A172 (cell line): ENCODE measurements at regions not wholly inside any gene's neighbourhood (a gene's known extent, or its start where the extent isn't known, plus 50 kb on each side); places are given as distances from the start of the nearest gene placed in this dataset.
A peak's percentile ranks its signal among the peaks of the same experiment; 100 is the strongest.

Experiments used
- DNase-seq: peaks from one replicate; pipeline ENCODE4 v3.0.0-alpha.2; 2015; ENCODE audit warnings: low spot score

DNA sequence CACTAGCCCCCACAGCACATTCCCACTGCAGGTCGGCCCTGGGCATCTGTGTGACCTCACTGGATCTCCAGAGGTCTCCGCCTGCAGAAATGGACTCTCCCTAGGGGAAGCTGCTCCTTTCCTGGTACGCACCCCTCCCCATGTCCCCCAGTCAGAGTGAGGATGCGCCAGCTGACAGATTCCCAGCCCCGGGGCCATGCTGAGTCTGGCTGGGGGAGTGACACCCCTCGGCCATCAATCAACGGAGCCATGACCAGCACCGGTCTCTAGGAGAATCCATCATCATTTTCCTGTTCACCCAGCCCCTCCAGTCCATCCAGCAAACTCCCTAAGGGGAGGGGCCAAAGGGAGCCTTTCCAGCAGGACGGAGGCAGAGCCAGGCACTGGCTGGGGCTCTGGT, 68.7 kb upstream of the PAX7 start:
- DNase-seq, result no peak

DNA sequence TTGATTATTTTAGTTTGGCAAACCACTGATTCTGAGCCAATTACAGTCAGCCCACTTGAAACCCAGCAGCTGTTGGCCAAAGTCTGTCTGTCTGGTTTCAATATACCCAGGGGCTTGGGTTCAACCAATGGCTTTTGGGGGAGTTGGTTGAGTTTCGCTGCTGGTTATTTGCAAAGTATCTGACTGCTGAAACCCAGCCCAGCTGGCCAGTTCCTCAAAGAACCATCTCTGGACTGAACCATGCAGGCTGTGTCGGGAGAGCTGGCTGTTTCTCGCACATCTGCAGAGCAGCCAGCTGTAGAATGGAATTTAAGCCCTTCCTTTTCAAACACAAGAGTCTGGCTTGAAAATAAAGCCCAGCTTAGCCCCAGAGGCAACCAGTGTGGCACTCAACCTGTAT, 66.0 kb upstream of the PAX7 start:
- DNase-seq, result no peak

DNA sequence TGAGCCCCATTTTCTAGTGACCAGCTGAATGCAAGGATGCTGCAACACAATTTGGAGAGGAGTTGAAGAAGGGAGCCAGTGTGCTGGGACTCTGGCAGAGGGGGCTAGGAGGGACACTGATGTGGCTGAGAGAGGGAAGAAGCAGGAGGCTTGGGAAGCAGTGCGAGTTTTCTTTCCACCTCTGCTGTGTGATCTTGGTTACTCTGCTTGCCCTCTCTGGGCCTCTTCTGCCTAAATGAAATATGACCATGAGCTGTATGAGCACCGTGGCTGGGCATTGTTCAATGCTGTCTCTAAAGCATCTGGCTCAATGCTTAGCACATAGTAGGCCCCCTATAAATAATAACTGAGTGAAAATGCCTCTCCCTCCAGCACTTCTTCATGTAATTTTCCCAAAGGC, 65.3 kb upstream of the PAX7 start:
- DNase-seq, result no peak

DNA sequence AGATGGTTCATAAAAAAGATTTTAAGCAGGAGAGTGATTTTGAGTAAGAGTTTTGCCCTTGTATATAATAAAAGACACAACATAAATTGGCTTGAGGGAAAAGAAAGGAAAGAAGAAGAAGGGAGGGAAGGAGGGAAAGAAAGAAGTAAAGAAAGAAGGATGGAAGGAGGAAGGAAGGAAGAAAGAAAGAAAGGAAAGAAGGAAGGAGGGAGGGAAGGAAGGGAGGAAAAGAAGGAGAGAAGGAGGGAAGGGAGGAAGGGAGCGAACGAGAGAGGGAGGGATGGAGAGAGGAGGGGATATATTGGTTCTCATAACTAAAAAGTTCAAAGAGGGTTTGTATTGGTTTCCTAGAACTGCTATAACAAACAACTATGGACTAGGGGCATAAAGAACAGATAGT, 62.2 kb upstream of the PAX7 start:
- DNase-seq, result no peak

DNA sequence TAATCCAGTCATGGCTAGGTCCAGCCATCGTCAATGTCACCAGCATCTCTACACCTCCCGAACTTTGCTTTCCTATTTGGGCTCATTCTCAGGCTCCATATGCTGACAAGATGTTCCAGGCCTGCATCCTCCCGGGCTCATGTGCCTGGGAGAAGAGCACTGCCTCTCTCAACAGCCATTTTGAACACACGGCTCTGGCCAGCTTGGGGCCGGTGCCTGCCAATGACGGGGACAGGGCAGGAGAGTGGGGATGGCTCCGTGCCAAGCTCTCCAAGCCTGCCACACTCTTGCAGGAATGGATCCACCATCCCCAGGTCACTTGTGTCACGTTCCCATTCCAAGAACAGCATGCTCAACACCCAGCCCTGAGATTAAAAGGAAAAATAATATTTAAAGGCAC, 61.4 kb upstream of the PAX7 start:
- no peak for DNase-seq

DNA sequence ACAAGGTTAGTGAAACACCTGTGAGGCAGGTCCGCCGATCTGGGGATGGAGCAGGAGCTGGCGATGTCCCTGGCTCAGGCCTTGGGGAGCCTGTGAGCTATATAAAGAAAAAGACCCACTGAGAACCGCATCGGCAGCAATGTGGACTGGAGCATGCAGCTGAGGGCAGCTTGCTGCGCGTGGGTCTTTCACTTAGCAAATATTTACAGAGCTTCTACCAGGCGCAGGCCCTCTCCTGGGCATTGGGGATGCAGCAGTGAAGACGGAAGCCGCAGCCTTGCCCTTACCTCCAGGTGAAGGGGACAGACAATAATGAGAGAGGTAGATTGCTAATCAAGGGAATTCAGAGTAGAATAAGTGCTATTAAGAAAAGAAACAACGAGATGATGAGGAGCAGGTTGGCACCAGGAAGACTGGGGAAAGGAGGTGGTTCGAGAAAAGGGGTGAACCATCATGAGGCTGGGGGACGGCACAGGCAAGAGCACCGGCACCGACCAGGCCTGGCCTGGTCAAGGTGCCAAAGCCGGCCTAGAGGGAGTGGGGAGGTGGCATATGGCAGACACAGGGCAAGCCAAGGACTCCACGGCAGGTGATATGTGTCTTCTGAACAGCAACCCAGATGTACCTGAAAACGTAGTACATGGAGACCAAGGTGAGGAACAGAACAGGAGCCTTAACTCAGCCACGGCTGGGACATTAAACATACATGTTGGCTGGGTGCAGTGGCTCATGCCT, 60.7 kb upstream of the PAX7 start:
- no peak for DNase-seq

DNA sequence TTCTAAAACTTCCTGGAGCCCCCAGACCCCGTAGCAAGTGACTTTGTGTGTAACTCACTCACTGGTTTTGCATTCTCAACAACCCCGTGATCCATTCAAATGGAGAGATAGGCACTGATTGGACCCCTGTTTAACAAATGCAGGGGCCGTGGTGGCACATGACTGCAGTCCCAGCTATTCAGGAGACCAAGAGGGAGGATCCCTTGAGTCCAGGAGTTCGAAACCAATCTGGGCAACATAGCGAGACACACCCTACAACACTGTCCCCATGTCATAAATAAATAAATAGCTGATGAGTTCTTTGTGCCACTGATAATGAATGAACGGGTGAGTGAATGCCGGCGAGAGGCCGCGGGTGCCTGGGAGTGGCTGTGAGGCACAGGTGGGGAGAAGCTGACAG, 59.4 kb upstream of the PAX7 start:
- no peak for DNase-seq

DNA sequence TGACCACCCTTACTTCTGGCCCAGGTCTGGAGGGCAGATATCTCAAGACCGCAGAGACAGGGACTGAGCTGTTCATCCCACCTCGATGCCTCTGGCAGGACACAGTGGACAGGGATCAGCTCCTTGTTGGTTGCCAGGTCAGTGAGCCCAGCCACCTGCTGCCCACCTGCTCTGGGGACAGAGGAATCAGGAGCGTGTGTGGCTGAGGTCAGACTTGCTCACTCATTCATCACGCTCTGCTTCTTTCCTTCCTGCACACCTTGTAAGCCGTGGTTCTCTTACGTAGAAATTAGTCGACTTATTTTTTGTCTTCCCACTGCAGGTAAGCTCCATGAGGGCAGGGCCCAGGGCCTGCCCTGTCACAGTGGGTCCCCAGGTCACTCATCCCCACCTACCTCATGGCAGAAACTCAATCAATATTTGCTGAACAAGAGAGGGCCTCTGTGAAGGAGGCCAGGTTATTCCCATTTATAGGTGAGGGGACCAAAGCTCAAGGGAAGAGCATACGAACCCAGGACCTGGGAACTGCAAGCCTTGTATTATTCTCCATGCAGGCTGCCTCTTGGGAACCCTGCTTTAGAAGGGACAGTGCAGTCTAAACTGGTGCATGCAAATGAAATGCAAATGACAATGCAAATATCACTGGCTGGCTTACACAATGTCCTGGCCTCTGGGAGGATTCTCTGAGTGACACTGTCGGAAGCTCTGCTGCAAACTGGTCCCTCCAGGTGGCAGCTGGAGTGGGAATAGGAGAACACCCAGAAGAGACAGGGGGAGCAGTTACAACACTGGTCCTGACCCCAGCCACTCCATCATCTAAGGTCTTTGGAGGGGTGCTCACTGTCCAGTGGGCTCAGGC, 58.4 kb upstream of the PAX7 start:
- no peak for DNase-seq

DNA sequence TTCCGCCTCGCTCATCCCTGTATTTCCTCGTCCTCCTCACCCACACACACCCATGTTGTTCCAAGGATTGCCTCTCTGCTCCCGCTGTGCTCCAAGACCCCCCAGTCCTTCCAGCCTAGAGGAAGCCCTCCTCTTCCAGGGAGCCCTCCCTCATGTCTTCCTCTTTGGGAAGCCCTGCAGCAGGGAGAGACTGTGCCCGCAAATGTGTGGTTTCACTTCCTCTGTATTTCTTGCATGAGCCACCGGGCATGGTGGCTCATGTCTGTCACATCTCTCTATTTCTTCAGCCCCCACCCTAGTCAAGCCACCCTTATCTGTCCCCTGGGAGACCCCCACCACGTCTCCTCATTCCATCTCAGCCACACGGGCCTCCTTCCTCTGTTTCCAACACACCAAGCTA, 57.5 kb upstream of the PAX7 start:
- DNase-seq, result no peak

DNA sequence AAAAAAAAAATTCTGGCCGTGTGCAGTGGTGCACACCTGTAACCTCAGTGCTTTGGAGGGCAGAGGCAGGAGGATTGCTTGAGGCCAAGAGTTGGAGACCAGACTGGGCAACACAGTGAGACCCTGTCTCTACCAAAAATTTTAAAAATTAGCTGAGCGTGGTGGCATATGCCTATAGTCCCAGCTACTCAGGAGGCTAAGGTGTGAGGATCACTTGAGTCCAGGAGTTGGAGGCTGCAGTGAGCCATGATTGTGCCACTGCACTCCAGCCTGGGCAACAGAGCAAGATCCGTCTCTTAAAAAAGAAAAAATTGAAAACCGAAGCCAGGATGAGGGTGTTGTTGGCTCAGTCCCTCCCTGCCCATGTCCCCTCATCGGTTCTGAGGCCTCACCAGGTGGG, 55.9 kb upstream of the PAX7 start:
- DNase-seq, result no peak

DNA sequence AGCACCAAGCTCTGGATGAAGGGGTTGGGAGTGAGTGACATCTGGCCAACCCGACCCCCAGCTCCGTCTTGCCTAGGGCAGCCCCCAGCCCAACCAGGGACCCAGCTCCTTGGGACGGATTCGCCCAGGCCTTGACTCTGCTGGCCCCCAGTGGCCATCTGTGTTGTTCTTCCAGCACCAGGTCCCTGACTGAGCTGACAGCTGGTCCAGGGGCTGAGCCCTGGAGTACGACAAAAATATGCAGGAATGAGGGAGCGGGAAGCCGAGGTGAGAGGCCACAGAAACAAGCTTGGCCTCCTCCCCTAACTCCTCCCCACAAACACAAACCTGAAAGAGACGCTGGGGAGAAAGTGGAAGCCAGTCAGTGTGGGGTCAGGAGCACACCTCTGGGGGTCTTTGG, 55.0 kb upstream of the PAX7 start:
- DNase-seq, result no peak

DNA sequence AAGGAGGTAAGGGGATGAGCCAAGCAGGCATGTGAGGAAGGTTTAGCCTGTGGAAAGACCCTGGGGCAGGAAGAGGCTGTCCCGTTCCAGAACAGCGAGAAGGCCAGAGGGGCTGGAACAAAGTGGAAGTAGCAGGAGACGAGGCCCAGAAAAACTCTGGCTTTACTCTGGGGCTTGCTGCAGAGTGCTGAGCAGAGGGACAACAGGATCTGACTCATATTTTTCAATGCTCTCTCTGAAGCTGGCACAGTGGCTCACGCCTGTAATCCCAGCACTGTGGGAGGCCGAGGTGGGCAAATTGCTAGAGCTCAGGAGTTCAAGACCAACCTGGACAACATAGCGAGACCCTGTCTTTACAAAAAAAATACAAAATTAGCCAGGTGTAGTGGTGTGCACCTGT, 52.4 kb upstream of the PAX7 start:
- no peak for DNase-seq

DNA sequence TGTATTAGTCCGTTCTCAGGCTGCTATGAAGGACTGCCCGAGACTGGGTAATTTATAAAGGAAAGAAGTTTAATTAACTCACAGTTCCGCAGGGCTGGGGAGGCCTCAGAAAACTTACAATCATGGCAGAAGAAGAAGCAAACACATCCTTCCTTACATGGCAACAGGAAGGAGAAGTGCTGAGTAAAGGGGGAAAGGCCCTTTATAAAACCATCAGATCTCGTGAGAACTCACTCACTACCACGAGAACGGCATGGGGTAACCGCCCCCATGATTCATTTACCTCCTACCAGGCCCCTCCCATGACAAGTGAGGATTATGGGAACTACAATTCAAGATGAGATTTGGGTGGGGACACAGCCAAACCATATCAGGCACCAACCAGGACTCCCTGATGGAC, 51.4 kb upstream of the PAX7 start:
- DNase-seq, result peak; percentile 43

DNA sequence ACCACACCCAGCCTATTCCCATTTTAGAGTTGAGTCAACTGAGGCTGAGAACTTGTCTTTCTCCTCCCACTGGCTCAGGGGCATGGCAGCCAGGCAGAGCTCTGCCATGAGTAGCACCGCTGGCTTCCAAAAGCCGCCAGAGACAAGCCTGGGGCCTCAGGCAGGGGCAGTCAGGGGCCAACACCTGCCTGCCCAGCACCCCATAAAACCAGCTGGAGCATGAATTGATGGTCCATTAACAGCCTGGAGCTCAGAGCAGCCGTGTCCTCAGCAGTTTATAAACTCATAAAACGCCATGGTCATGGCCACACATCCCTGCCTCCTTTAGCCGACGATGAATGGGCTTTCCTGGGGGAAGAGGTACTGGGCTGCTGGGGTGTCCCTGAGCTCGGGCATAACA, 50.6 kb upstream of the PAX7 start:
- no peak for DNase-seq

DNA sequence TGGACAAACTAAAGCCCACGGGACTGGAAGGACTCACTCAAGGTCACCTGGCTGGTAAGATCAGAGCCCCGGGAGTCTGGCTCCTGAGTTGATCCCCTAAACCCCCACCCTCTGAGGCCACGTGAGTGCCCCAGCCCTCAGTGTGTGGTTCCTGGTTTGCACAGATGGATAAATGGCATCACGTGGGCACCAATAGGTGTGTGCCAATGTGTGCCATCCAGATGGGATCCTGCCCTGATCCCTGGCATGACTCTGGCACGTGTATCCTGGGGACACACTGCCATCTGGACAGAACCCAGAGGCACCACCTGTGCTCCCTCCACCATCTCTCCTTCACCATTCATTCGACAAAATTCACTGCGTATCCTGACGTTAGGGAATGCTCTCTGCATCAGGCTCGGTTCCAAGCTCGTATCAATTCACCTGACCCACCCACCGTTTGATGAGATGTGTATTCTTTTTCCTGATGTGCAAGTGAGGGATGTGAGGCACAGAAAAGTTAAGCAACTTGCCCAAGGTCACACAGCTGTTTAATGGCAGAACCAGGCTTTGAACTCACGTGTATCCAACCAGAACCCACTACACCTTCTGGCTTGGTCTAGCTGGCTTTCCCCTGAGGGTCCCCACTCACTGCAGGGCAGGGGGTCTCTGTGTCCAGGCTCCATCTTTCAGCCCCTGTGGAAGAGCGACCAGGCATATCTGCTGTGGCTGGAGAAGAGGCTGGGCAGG, 49.8 kb upstream of the PAX7 start:
- DNase-seq, result peak; percentile 5
